ENCODE measurements at regions not wholly inside any gene's neighbourhood (a gene's known extent, or its start where the extent isn't known, plus 50 kb on each side); places are given as distances from the start of the nearest gene placed in this dataset.

- TF ChIP-seq CREB1 (IDR thresholded peaks at IDR 0.05; ENCODE audit: low read depth), result no peak
- TF ChIP-seq FOXM1 (IDR thresholded peaks at IDR 0.05; ENCODE audit: borderline replicate concordance, low read depth), result no peak
These were observed 139.3 kb upstream of the ZNF267 start for GRCh38 chr16:31734265-31734664.

Measured in Ishikawa (cell line).